IPS DF 6.9 (cell line): ENCODE measurements at regions not wholly inside any gene's neighbourhood (a gene's known extent, or its start where the extent isn't known, plus 50 kb on each side); places are given as distances from the start of the nearest gene placed in this dataset.

Experiments used
- DNase-seq: peaks from one replicate; pipeline ENCODE4 v3.0.0-alpha.2; 2013; ENCODE audit warnings: low read depth, low spot score
- H3K27ac ChIP-seq: one replicate; pipeline ENCODE4 v1.5.1; 2013; ENCODE audit warnings: low read length, control low read depth
- H3K27me3 ChIP-seq: 2 replicates; pipeline ENCODE4 v1.6.1; 2013; ENCODE audit warnings: mild to moderate bottlenecking, low read length; ENCODE audit not compliant: control insufficient read depth, insufficient read depth
- H3K36me3 ChIP-seq: 2 replicates; pipeline ENCODE4 v1.6.1; 2013; ENCODE audit warnings: low read length; ENCODE audit not compliant: control insufficient read depth, insufficient read depth
- H3K4me1 ChIP-seq: 2 replicates; pipeline ENCODE4 v1.6.1; 2013; ENCODE audit warnings: low read length; ENCODE audit not compliant: control insufficient read depth, insufficient read depth
- H3K4me3 ChIP-seq: 2 replicates; pipeline ENCODE4 v1.5.1; 2013; ENCODE audit warnings: mild to moderate bottlenecking, low read length
- H3K9me3 ChIP-seq: 2 replicates; pipeline ENCODE4 v1.6.1; 2013; ENCODE audit warnings: low read length, inconsistent platforms; ENCODE audit not compliant: control insufficient read depth, insufficient read depth
- WGBS: extraction: QIAGEN DNeasy Blood & Tissue Kit; methylation state at CpG from one replicate; pipeline ENCODE4 v1.1.7; 2013; ENCODE audit warnings: mixed read lengths, missing lambda C conversion rate; ENCODE audit not compliant: insufficient read length, insufficient coverage; 5-methylcytosine and 5-hydroxymethylcytosine counted together

- H3K9me3 ChIP-seq: peaks cover 42% of the 10 kb centered on the region
- no peaks in the 10 kb centered on the region; the same call in 1 of the 2 replicates for H3K36me3 ChIP-seq
- H3K4me3 ChIP-seq: no peak overlapping the region
- no peaks in the 10 kb centered on the region for H3K27me3 ChIP-seq
- no CpG with 5 or more reads among the region's 18 CpGs for WGBS
- no peak overlapping the region for H3K27ac ChIP-seq
- no peak for DNase-seq
- H3K4me1 ChIP-seq: no peaks in the 10 kb centered on the region
These were observed 1223.9 kb downstream of the BRD1 start for GRCh38 chr22:48603621-48604320.

GRCh38 chr22:48602805-48603518 is 1224.7 kb downstream of the BRD1 start:
- H3K9me3 ChIP-seq: peaks cover 47% of the 10 kb centered on the region

GRCh38 chr22:48600681-48601080 is 1227.0 kb downstream of the BRD1 start:
- Histone ChIP-seq H3K4me1 (no peaks in the 10 kb centered on the region), H3K9me3 (peaks cover 53% of the 10 kb centered on the region), H3K4me3 (no peak overlapping the region), H3K27me3 (no peaks in the 10 kb centered on the region), H3K27ac (no peak overlapping the region), H3K36me3 (no peaks in the 10 kb centered on the region; the same call in 1 of the 2 replicates)
- WGBS: no CpG with 5 or more reads among the region's 27 CpGs
- no peak for DNase-seq

More at GRCh38 chr22:48602805-48603518, 1224.7 kb downstream of the BRD1 start:
- Histone ChIP-seq H3K4me3 (no peak overlapping the region), H3K27me3 (no peaks in the 10 kb centered on the region), H3K36me3 (no peaks in the 10 kb centered on the region; the same call in 1 of the 2 replicates), H3K4me1 (no peaks in the 10 kb centered on the region), H3K27ac (no peak overlapping the region)
- no CpG with 5 or more reads among the region's 26 CpGs for WGBS
- DNase-seq: no peak

GRCh38 chr22:48600171-48600570 is 1227.5 kb downstream of the BRD1 start:
- H3K27ac ChIP-seq: no peak overlapping the region
- no peak for DNase-seq
- H3K4me3 ChIP-seq: no peak overlapping the region
- no peaks in the 10 kb centered on the region; the same call in 1 of the 2 replicates for H3K36me3 ChIP-seq
- no peaks in the 10 kb centered on the region for H3K4me1 ChIP-seq
- no CpG with 5 or more reads among the region's 17 CpGs for WGBS
- no peaks in the 10 kb centered on the region for H3K27me3 ChIP-seq
- H3K9me3 ChIP-seq: peaks cover 56% of the 10 kb centered on the region

- H3K27me3 ChIP-seq: no peaks in the 10 kb centered on the region
These were observed 1228.3 kb downstream of the BRD1 start for GRCh38 chr22:48599346-48599745.

GRCh38 chr22:48596111-48596850 is 1231.4 kb downstream of the BRD1 start:
- WGBS: no CpG with 5 or more reads among the region's 24 CpGs

More at GRCh38 chr22:48599346-48599745, 1228.3 kb downstream of the BRD1 start:
- Histone ChIP-seq H3K9me3 (peaks cover 59% of the 10 kb centered on the region), H3K36me3 (no peaks in the 10 kb centered on the region; the same call in 1 of the 2 replicates), H3K27ac (no peak overlapping the region), H3K4me3 (no peak overlapping the region), H3K4me1 (no peaks in the 10 kb centered on the region)
- WGBS: no CpG with 5 or more reads among the region's 10 CpGs
- no peak for DNase-seq

GRCh38 chr22:48595511-48595905 is 1232.2 kb downstream of the BRD1 start:
- no peaks in the 10 kb centered on the region for H3K27me3 ChIP-seq
- H3K36me3 ChIP-seq: no peaks in the 10 kb centered on the region; the same call in 1 of the 2 replicates
- DNase-seq: no peak
- no peak overlapping the region for H3K4me3 ChIP-seq
- WGBS: no CpG with 5 or more reads among the region's 10 CpGs
- H3K9me3 ChIP-seq: peaks cover 59% of the 10 kb centered on the region
- H3K27ac ChIP-seq: no peak overlapping the region
- no peaks in the 10 kb centered on the region for H3K4me1 ChIP-seq

More at GRCh38 chr22:48596111-48596850, 1231.4 kb downstream of the BRD1 start:
- no peaks in the 10 kb centered on the region for H3K27me3 ChIP-seq
- H3K9me3 ChIP-seq: peaks cover 57% of the 10 kb centered on the region
- no peak for DNase-seq
- H3K36me3 ChIP-seq: no peaks in the 10 kb centered on the region; the same call in 1 of the 2 replicates
- no peak overlapping the region for H3K27ac ChIP-seq
- H3K4me1 ChIP-seq: no peaks in the 10 kb centered on the region
- H3K4me3 ChIP-seq: no peak overlapping the region

GRCh38 chr22:48594757-48595510 is 1232.7 kb downstream of the BRD1 start:
- H3K27ac ChIP-seq: no peak overlapping the region
- no peaks in the 10 kb centered on the region for H3K4me1 ChIP-seq
- H3K4me3 ChIP-seq: no peak overlapping the region
- peaks cover 56% of the 10 kb centered on the region for H3K9me3 ChIP-seq
- no peaks in the 10 kb centered on the region; the same call in 1 of the 2 replicates for H3K36me3 ChIP-seq
- no peak for DNase-seq
- no CpG with 5 or more reads among the region's 19 CpGs for WGBS
- H3K27me3 ChIP-seq: no peaks in the 10 kb centered on the region

- WGBS: no CpG with 5 or more reads among the region's 21 CpGs
- H3K4me1 ChIP-seq: no peaks in the 10 kb centered on the region
These were observed 1233.5 kb downstream of the BRD1 start for GRCh38 chr22:48594016-48594756.

More at GRCh38 chr22:48594016-48594756, 1233.5 kb downstream of the BRD1 start:
- Histone ChIP-seq H3K36me3 (no peaks in the 10 kb centered on the region), H3K27me3 (no peaks in the 10 kb centered on the region), H3K4me3 (no peak overlapping the region), H3K27ac (no peak overlapping the region), H3K9me3 (peaks cover 49% of the 10 kb centered on the region)
- no peak for DNase-seq
